Endothelial cell (in vitro differentiated cells): ENCODE measurements at regions not wholly inside any gene's neighbourhood (a gene's known extent, or its start where the extent isn't known, plus 50 kb on each side); places are given as distances from the start of the nearest gene placed in this dataset.

ENCODE experiments used
- DNase-seq: peaks from one replicate; pipeline ENCODE4 v3.0.0; 2021; ENCODE audit warnings: low spot score
- H3K27ac Mint-ChIP-seq: one replicate; pipeline ENCODE4 v1.8.0; 2021; ENCODE audit warnings: mixed read lengths, inconsistent platforms; ENCODE audit not compliant: unreplicated experiment
- H3K27me3 Mint-ChIP-seq: one replicate; pipeline ENCODE4 v1.8.0; 2021; ENCODE audit warnings: mild to moderate bottlenecking, moderate library complexity, mixed read lengths, inconsistent platforms; ENCODE audit not compliant: unreplicated experiment
- H3K36me3 Mint-ChIP-seq: one replicate; pipeline ENCODE4 v1.8.0; 2021; ENCODE audit warnings: mild to moderate bottlenecking, low read depth, mixed read lengths, inconsistent platforms; ENCODE audit not compliant: unreplicated experiment
- H3K4me1 Mint-ChIP-seq: one replicate; pipeline ENCODE4 v1.8.0; 2021; ENCODE audit warnings: mild to moderate bottlenecking, mixed read lengths, inconsistent platforms; ENCODE audit not compliant: unreplicated experiment
- H3K4me3 Mint-ChIP-seq: one replicate; pipeline ENCODE4 v1.8.0; 2021; ENCODE audit warnings: mild to moderate bottlenecking, mixed read lengths, inconsistent platforms; ENCODE audit not compliant: unreplicated experiment
- H3K9me3 Mint-ChIP-seq: one replicate; pipeline ENCODE4 v1.8.0; 2021; ENCODE audit warnings: mixed read lengths, inconsistent platforms; ENCODE audit not compliant: unreplicated experiment
- CTCF ChIP-seq: fragments of 200-600 bp; sonication (generic); IDR thresholded peaks from one replicate; pipeline ENCODE4 v1.5.0; 2021; ENCODE audit warnings: antibody characterized with exemption; ENCODE audit not compliant: unreplicated experiment

- H3K4me3 Mint-ChIP-seq = no peak overlapping the region
- DNase-seq = no peak
- no peaks in the 10 kb centered on the region for H3K27me3 Mint-ChIP-seq
- H3K27ac Mint-ChIP-seq = no peak overlapping the region
- TF ChIP-seq CTCF = no peak
- no peaks in the 10 kb centered on the region for H3K9me3 Mint-ChIP-seq
- no peaks in the 10 kb centered on the region for H3K4me1 Mint-ChIP-seq
- H3K36me3 Mint-ChIP-seq = no peaks in the 10 kb centered on the region
These were observed 64.9 kb upstream of the LMO4 start for GRCh38 chr1:87263785-87264184.

GRCh38 chr1:87264976-87265375 is 63.7 kb upstream of the LMO4 start:
- Mint-ChIP-seq H3K27me3 (no peaks in the 10 kb centered on the region), H3K4me1 (no peaks in the 10 kb centered on the region), H3K27ac (no peak overlapping the region), H3K36me3 (no peaks in the 10 kb centered on the region), H3K9me3 (no peaks in the 10 kb centered on the region), H3K4me3 (no peak overlapping the region)
- no peak for TF ChIP-seq CTCF
- no peak for DNase-seq

- H3K36me3 Mint-ChIP-seq = no peaks in the 10 kb centered on the region
- TF ChIP-seq CTCF = no peak
- no peaks in the 10 kb centered on the region for H3K4me1 Mint-ChIP-seq
- no peak overlapping the region for H3K27ac Mint-ChIP-seq
- H3K9me3 Mint-ChIP-seq = no peaks in the 10 kb centered on the region
- DNase-seq = no peak
- no peak overlapping the region for H3K4me3 Mint-ChIP-seq
- no peaks in the 10 kb centered on the region for H3K27me3 Mint-ChIP-seq
These were observed 62.9 kb upstream of the LMO4 start for GRCh38 chr1:87265786-87266185.

- Mint-ChIP-seq H3K4me1 (no peaks in the 10 kb centered on the region), H3K36me3 (no peaks in the 10 kb centered on the region), H3K9me3 (no peaks in the 10 kb centered on the region), H3K27ac (no peak overlapping the region), H3K4me3 (no peak overlapping the region), H3K27me3 (no peaks in the 10 kb centered on the region)
- no peak for TF ChIP-seq CTCF
- no peak for DNase-seq
These were observed 60.6 kb upstream of the LMO4 start for GRCh38 chr1:87268111-87268510.

- TF ChIP-seq CTCF = no peak
- Mint-ChIP-seq H3K27ac (no peak overlapping the region), H3K27me3 (no peaks in the 10 kb centered on the region), H3K4me3 (no peak overlapping the region), H3K36me3 (no peaks in the 10 kb centered on the region), H3K4me1 (no peaks in the 10 kb centered on the region), H3K9me3 (no peaks in the 10 kb centered on the region)
- no peak for DNase-seq
These were observed 58.8 kb upstream of the LMO4 start for GRCh38 chr1:87269921-87270320.
